ENCODE measurements at regions not wholly inside any gene's neighbourhood (a gene's known extent, or its start where the extent isn't known, plus 50 kb on each side); places are given as distances from the start of the nearest gene placed in this dataset.

- Histone ChIP-seq H3K4me3 (no peak overlapping the region), H3K36me3 (no peaks in the 10 kb centered on the region), H3K27me3 (no peaks in the 10 kb centered on the region), H3K4me1 (no peaks in the 10 kb centered on the region), H3K27ac (no peak overlapping the region), H3K9me3 (no peaks in the 10 kb centered on the region)
- intact Hi-C loops (cut with DNase I; ENCODE audit: low total_unique reads), result no loop called here
- TF ChIP-seq, protein P1, sequence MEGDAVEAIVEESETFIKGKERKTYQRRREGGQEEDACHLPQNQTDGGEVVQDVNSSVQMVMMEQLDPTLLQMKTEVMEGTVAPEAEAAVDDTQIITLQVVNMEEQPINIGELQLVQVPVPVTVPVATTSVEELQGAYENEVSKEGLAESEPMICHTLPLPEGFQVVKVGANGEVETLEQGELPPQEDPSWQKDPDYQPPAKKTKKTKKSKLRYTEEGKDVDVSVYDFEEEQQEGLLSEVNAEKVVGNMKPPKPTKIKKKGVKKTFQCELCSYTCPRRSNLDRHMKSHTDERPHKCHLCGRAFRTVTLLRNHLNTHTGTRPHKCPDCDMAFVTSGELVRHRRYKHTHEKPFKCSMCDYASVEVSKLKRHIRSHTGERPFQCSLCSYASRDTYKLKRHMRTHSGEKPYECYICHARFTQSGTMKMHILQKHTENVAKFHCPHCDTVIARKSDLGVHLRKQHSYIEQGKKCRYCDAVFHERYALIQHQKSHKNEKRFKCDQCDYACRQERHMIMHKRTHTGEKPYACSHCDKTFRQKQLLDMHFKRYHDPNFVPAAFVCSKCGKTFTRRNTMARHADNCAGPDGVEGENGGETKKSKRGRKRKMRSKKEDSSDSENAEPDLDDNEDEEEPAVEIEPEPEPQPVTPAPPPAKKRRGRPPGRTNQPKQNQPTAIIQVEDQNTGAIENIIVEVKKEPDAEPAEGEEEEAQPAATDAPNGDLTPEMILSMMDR (IDR thresholded peaks at IDR 0.05), result no peak
- TF ChIP-seq POLR2A (IDR thresholded peaks at IDR 0.05), result no peak
- no peak for DNase-seq
Observed at GRCh38 chr2:9696731-9697130, 65.9 kb upstream of the YWHAQ start.

GRCh38 chr2:9697909-9698308 lies 67.1 kb upstream of the YWHAQ start:
- Histone ChIP-seq H3K36me3 (no peaks in the 10 kb centered on the region), H3K9me3 (no peaks in the 10 kb centered on the region), H3K27ac (no peak overlapping the region), H3K4me1 (no peaks in the 10 kb centered on the region), H3K27me3 (no peaks in the 10 kb centered on the region), H3K4me3 (no peak overlapping the region)
- intact Hi-C loops (cut with DNase I; ENCODE audit: low total_unique reads), result no loop called here
- DNase-seq, result no peak
- no peak for TF ChIP-seq POLR2A (IDR thresholded peaks at IDR 0.05)
- TF ChIP-seq, protein P1 (IDR thresholded peaks at IDR 0.05), result no peak

- Histone ChIP-seq H3K9me3 (no peaks in the 10 kb centered on the region), H3K36me3 (no peaks in the 10 kb centered on the region), H3K27me3 (no peaks in the 10 kb centered on the region), H3K4me1 (no peaks in the 10 kb centered on the region), H3K27ac (no peak overlapping the region), H3K4me3 (no peak overlapping the region)
- intact Hi-C loops (cut with DNase I; ENCODE audit: low total_unique reads), result no loop called here
- no peak for DNase-seq
- TF ChIP-seq, protein P1 (IDR thresholded peaks at IDR 0.05), result no peak
- TF ChIP-seq POLR2A (IDR thresholded peaks at IDR 0.05), result no peak
Observed at GRCh38 chr2:9699139-9700108, 68.6 kb upstream of the YWHAQ start.

DNA sequence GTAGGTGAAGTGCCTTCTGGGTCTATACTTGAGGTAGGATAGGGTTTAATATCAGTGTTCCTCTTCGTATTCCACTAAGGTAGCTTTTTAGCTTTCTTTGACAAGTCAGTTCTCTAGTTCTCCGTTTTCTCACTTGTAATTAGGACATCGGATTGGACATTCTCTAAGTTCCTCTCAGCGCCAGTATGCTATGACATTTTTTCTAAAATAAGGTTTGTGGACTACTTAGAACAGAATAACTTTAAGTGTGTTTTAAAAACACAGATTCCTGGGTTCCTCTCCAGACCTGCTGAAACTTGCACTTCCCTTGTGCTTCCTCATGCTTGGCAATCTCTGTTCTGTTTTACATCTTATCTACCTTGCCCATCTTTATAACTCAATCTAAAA lies 69.3 kb upstream of the YWHAQ start:
- no peak overlapping the region for H3K4me3 ChIP-seq
- no peaks in the 10 kb centered on the region for H3K27me3 ChIP-seq
- DNase-seq, result no peak
- no peaks in the 10 kb centered on the region for H3K9me3 ChIP-seq
- no peaks in the 10 kb centered on the region for H3K4me1 ChIP-seq
- TF ChIP-seq, protein P1 (IDR thresholded peaks at IDR 0.05), result no peak
- no peak for TF ChIP-seq POLR2A (IDR thresholded peaks at IDR 0.05)
- intact Hi-C loops (cut with DNase I; ENCODE audit: low total_unique reads), result no loop called here
- no peaks in the 10 kb centered on the region for H3K36me3 ChIP-seq
- H3K27ac ChIP-seq, result no peak overlapping the region

GRCh38 chr2:9702604-9703084 lies 71.8 kb upstream of the YWHAQ start:
- Histone ChIP-seq H3K9me3 (no peaks in the 10 kb centered on the region), H3K27ac (no peak overlapping the region), H3K27me3 (no peaks in the 10 kb centered on the region), H3K36me3 (no peaks in the 10 kb centered on the region), H3K4me3 (no peak overlapping the region), H3K4me1 (no peaks in the 10 kb centered on the region)
- intact Hi-C loops (cut with DNase I; ENCODE audit: low total_unique reads), result no loop called here
- DNase-seq, result no peak
- no peak for TF ChIP-seq POLR2A (IDR thresholded peaks at IDR 0.05)
- TF ChIP-seq, protein P1 (IDR thresholded peaks at IDR 0.05), result no peak
